ENCODE measurements at regions not wholly inside any gene's neighbourhood (a gene's known extent, or its start where the extent isn't known, plus 50 kb on each side); places are given as distances from the start of the nearest gene placed in this dataset.

DNA sequence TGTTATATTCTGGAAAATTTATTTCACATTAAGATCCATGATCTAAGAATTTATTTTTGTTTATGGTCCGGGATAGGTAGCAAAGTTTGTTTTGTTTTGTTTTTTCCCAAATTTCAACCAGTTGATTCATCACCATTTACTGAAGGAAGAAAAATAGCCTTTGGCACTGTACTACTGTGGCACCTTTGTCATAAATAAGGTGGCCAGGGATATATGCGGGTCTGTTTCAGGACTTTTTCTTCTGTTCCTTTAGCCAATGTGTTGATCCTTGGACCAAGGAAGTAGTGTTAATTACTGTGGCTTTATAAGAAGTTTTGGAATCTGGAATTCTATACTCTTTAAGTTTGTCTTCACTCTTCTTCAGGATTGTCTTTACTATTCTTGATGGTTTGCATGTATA is 171.7 kb downstream of the FAXC start:
- Histone ChIP-seq H3K79me2 (ENCODE audit: insufficient read depth, low read length) (no peaks in the 10 kb centered on the region), H2AFZ (ENCODE audit: low read length) (no peak overlapping the region), H3K9me3 (ENCODE audit: low read length) (0 out of 2 replicates have a peak, but pooled peaks cover 2% of the 10 kb centered on the region), H3F3A (ENCODE audit: insufficient read depth, low read length) (no peaks in the 10 kb centered on the region), H3K4me3 (ENCODE audit: low read depth, low read length, poor library complexity, severe bottlenecking) (no peak overlapping the region), H3K27ac (ENCODE audit: low read depth, low read length, poor library complexity, severe bottlenecking) (no peak overlapping the region), H4K20me1 (ENCODE audit: insufficient read depth, low read length) (no peaks in the 10 kb centered on the region), H3K27me3 (ENCODE audit: insufficient read depth, low read length) (0 out of 2 replicates have a peak, but pooled peaks cover 3% of the 10 kb centered on the region), H3K9me2 (ENCODE audit: low read depth, low read length) (no peaks in the 10 kb centered on the region), H3K9ac (ENCODE audit: low read length) (no peak overlapping the region), H3K36me3 (ENCODE audit: insufficient read depth, low read length) (no peaks in the 10 kb centered on the region), H3K4me2 (ENCODE audit: low read length) (no peak overlapping the region), H3K4me1 (ENCODE audit: insufficient read depth, low read length, severe bottlenecking) (no peaks in the 10 kb centered on the region)
- TF ChIP-seq CTCF (IDR thresholded peaks at IDR 0.05; ENCODE audit: low read length) (no peak), EZH2 (IDR thresholded peaks at IDR 0.05; ENCODE audit: borderline replicate concordance, low read length) (no peak)

DNA sequence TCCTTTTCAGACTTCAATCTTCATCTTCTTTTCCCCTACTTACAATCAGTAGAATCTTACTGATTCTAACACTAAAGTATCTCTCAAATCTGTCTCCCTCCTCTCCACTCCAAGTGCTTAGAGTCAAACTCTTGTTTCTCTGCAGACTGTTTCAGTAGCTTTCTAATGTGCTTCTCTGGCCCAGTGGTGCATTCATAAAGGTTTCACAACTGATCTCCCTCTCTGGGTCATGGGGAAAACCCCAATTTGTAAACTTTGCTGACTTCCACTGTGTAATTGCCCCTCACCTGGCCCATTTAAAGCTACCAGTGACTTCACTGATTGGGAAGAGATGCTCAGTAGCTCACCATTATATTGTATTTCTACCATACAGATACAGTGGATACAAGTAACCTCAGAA is 183.6 kb downstream of the FAXC start:
- no peaks in the 10 kb centered on the region for H3F3A ChIP-seq (ENCODE audit: insufficient read depth, low read length)
- H3K4me3 ChIP-seq (ENCODE audit: low read depth, low read length, poor library complexity, severe bottlenecking), result no peak overlapping the region
- no peaks in the 10 kb centered on the region for H4K20me1 ChIP-seq (ENCODE audit: insufficient read depth, low read length)
- H3K27me3 ChIP-seq (ENCODE audit: insufficient read depth, low read length), result no peaks in the 10 kb centered on the region
- TF ChIP-seq CTCF (IDR thresholded peaks at IDR 0.05; ENCODE audit: low read length) (no peak), EZH2 (IDR thresholded peaks at IDR 0.05; ENCODE audit: borderline replicate concordance, low read length) (no peak)
- no peaks in the 10 kb centered on the region for H3K4me1 ChIP-seq (ENCODE audit: insufficient read depth, low read length, severe bottlenecking)
- H3K79me2 ChIP-seq (ENCODE audit: insufficient read depth, low read length), result no peaks in the 10 kb centered on the region
- H2AFZ ChIP-seq (ENCODE audit: low read length), result no peak overlapping the region
- H3K36me3 ChIP-seq (ENCODE audit: insufficient read depth, low read length), result no peaks in the 10 kb centered on the region
- no peak overlapping the region for H3K4me2 ChIP-seq (ENCODE audit: low read length)
- no peaks in the 10 kb centered on the region for H3K9me2 ChIP-seq (ENCODE audit: low read depth, low read length)
- H3K9ac ChIP-seq (ENCODE audit: low read length), result no peak overlapping the region
- H3K9me3 ChIP-seq (ENCODE audit: low read length), result no peaks in the 10 kb centered on the region
- no peak overlapping the region for H3K27ac ChIP-seq (ENCODE audit: low read depth, low read length, poor library complexity, severe bottlenecking)

- H3K9me2 ChIP-seq (ENCODE audit: low read depth, low read length), result no peaks in the 10 kb centered on the region
- H2AFZ ChIP-seq (ENCODE audit: low read length), result no peak overlapping the region
- no peaks in the 10 kb centered on the region for H3K27me3 ChIP-seq (ENCODE audit: insufficient read depth, low read length)
- H3K27ac ChIP-seq (ENCODE audit: low read depth, low read length, poor library complexity, severe bottlenecking), result no peak overlapping the region
- no peak overlapping the region for H3K4me2 ChIP-seq (ENCODE audit: low read length)
- H3K4me1 ChIP-seq (ENCODE audit: insufficient read depth, low read length, severe bottlenecking), result no peaks in the 10 kb centered on the region
- H4K20me1 ChIP-seq (ENCODE audit: insufficient read depth, low read length), result no peaks in the 10 kb centered on the region
- H3F3A ChIP-seq (ENCODE audit: insufficient read depth, low read length), result no peaks in the 10 kb centered on the region
- no peak for TF ChIP-seq CTCF (IDR thresholded peaks at IDR 0.05; ENCODE audit: low read length)
- TF ChIP-seq EZH2 (IDR thresholded peaks at IDR 0.05; ENCODE audit: borderline replicate concordance, low read length), result no peak
- no peaks in the 10 kb centered on the region for H3K79me2 ChIP-seq (ENCODE audit: insufficient read depth, low read length)
- no peaks in the 10 kb centered on the region for H3K36me3 ChIP-seq (ENCODE audit: insufficient read depth, low read length)
- H3K9ac ChIP-seq (ENCODE audit: low read length), result no peak overlapping the region
- no peaks in the 10 kb centered on the region for H3K9me3 ChIP-seq (ENCODE audit: low read length)
- no peak overlapping the region for H3K4me3 ChIP-seq (ENCODE audit: low read depth, low read length, poor library complexity, severe bottlenecking)
These were observed 197.2 kb downstream of the FAXC start for GRCh38 chr6:99152347-99152643.

All from OCI-LY1 (cell line).